ENCODE measurements at regions not wholly inside any gene's neighbourhood (a gene's known extent, or its start where the extent isn't known, plus 50 kb on each side); places are given as distances from the start of the nearest gene placed in this dataset.

DNA sequence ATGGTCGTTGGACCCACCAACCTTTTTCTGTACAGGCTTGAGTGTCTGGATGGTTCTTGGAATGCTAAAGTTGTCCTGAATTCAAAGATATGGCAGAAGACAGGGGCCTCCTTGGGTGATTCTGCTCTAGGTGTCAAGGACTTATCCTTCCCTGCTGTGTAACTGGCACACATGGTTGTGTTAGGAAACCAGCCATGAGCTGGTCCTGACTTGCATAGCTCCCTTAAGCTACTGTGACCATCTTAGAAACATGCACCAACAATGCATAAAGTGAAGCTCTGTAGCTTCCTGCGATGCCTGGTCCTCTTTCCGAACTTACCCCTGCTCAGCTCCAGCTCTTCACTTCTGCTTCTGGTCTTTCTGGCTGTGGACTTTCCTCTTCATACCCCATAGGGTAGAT is 224.6 kb downstream of the TLE4 start:
- Histone ChIP-seq H3K79me2 (no peaks in the 10 kb centered on the region), H3K36me3 (replicated peaks; ENCODE audit: insufficient read depth, low read depth) (no peaks in the 10 kb centered on the region), H3K9me2 (replicated peaks; ENCODE audit: insufficient read depth) (no peaks in the 10 kb centered on the region), H3K27ac (no peak overlapping the region), H3K4me1 (ENCODE audit: insufficient read depth) (peaks cover 8% of the 10 kb centered on the region), H4K20me1 (ENCODE audit: insufficient read depth, poor library complexity, severe bottlenecking) (no peaks in the 10 kb centered on the region), H3K27me3 (no peaks in the 10 kb centered on the region), H2AFZ (no peak overlapping the region), H3K4me2 (no peak overlapping the region), H3K4me3 (no peak overlapping the region), H3K9me3 (ENCODE audit: low read depth) (no peaks in the 10 kb centered on the region)
- no peak for TF ChIP-seq CTCF (IDR thresholded peaks at IDR 0.05; ENCODE audit: poor library complexity)
- no peak for TF ChIP-seq EZH2 (IDR thresholded peaks at IDR 0.05; ENCODE audit: borderline replicate concordance)
- TF ChIP-seq EZH2phosphoT487 (IDR thresholded peaks at IDR 0.05; ENCODE audit: low read depth, severe bottlenecking, unreplicated experiment), result no peak
- no peak for DNase-seq (ENCODE audit: low spot score)
- 93% methylated on average over 3 of the region's 3 CpGs for WGBS (ENCODE audit: low lambda C conversion rate, missing lambda C conversion rate)

- no peaks in the 10 kb centered on the region for H3K9me3 ChIP-seq (ENCODE audit: low read depth)
- DNase-seq (ENCODE audit: low spot score), result no peak
These were observed 216.9 kb downstream of the TLE4 start for GRCh38 chr9:79788662-79789061.

GRCh38 chr9:79781263-79781662 is 209.5 kb downstream of the TLE4 start:
- Histone ChIP-seq H3K9me3 (ENCODE audit: low read depth) (no peaks in the 10 kb centered on the region), H3K36me3 (replicated peaks; ENCODE audit: insufficient read depth, low read depth) (no peaks in the 10 kb centered on the region), H3K4me1 (ENCODE audit: insufficient read depth) (no peaks in the 10 kb centered on the region), H3K79me2 (no peaks in the 10 kb centered on the region), H3K4me2 (no peak overlapping the region), H3K27ac (no peak overlapping the region), H3K9me2 (replicated peaks; ENCODE audit: insufficient read depth) (no peaks in the 10 kb centered on the region), H3K4me3 (no peak overlapping the region), H4K20me1 (ENCODE audit: insufficient read depth, poor library complexity, severe bottlenecking) (no peaks in the 10 kb centered on the region), H3K27me3 (no peaks in the 10 kb centered on the region), H2AFZ (no peak overlapping the region)
- no peak for DNase-seq (ENCODE audit: low spot score)
- WGBS (ENCODE audit: low lambda C conversion rate, missing lambda C conversion rate), result 98% methylated on average over 4 of the region's 4 CpGs
- no peak for TF ChIP-seq CTCF (IDR thresholded peaks at IDR 0.05; ENCODE audit: poor library complexity)
- no peak for TF ChIP-seq EZH2 (IDR thresholded peaks at IDR 0.05; ENCODE audit: borderline replicate concordance)
- TF ChIP-seq EZH2phosphoT487 (IDR thresholded peaks at IDR 0.05; ENCODE audit: low read depth, severe bottlenecking, unreplicated experiment), result no peak

More at GRCh38 chr9:79788662-79789061, 216.9 kb downstream of the TLE4 start:
- H3K4me1 ChIP-seq (ENCODE audit: insufficient read depth), result no peaks in the 10 kb centered on the region
- no peak overlapping the region for H2AFZ ChIP-seq
- H3K9me2 ChIP-seq (replicated peaks; ENCODE audit: insufficient read depth), result no peaks in the 10 kb centered on the region
- H4K20me1 ChIP-seq (ENCODE audit: insufficient read depth, poor library complexity, severe bottlenecking), result no peaks in the 10 kb centered on the region
- H3K79me2 ChIP-seq, result no peaks in the 10 kb centered on the region
- no peak for TF ChIP-seq CTCF (IDR thresholded peaks at IDR 0.05; ENCODE audit: poor library complexity)
- no peak for TF ChIP-seq EZH2phosphoT487 (IDR thresholded peaks at IDR 0.05; ENCODE audit: low read depth, severe bottlenecking, unreplicated experiment)
- no peak for TF ChIP-seq EZH2 (IDR thresholded peaks at IDR 0.05; ENCODE audit: borderline replicate concordance)
- H3K4me3 ChIP-seq, result no peak overlapping the region
- H3K36me3 ChIP-seq (replicated peaks; ENCODE audit: insufficient read depth, low read depth), result no peaks in the 10 kb centered on the region
- no peak overlapping the region for H3K27ac ChIP-seq
- WGBS (ENCODE audit: low lambda C conversion rate, missing lambda C conversion rate), result 88% methylated on average over 1 of the region's 1 CpG
- H3K27me3 ChIP-seq, result no peaks in the 10 kb centered on the region
- H3K4me2 ChIP-seq, result no peak overlapping the region

DNA sequence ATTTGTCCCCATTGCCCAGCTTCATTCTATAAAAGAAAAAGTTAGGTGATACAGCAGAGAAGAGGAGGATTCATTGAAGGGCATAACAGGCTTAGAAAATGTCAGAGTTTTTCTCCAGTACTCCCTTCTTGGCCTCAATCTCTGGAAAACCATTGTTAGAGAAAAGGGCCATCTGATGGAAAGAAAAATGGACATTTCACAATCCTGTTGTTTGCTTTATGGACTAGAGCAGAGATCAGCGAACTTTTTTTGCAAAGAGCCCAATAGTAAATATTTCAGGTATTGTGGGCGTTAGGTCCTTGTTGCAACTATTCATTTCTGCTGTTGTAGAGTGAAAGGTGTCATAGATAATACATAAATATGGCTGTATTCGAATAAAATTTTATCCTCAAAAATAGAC is 208.8 kb downstream of the TLE4 start:
- no peak for DNase-seq (ENCODE audit: low spot score)
- Histone ChIP-seq H2AFZ (no peak overlapping the region), H3K79me2 (no peaks in the 10 kb centered on the region), H3K36me3 (replicated peaks; ENCODE audit: insufficient read depth, low read depth) (no peaks in the 10 kb centered on the region), H4K20me1 (ENCODE audit: insufficient read depth, poor library complexity, severe bottlenecking) (no peaks in the 10 kb centered on the region), H3K9me3 (ENCODE audit: low read depth) (no peaks in the 10 kb centered on the region), H3K4me3 (no peak overlapping the region), H3K4me2 (no peak overlapping the region), H3K4me1 (ENCODE audit: insufficient read depth) (no peaks in the 10 kb centered on the region), H3K27ac (no peak overlapping the region), H3K27me3 (no peaks in the 10 kb centered on the region), H3K9me2 (replicated peaks; ENCODE audit: insufficient read depth) (no peaks in the 10 kb centered on the region)
- WGBS (ENCODE audit: low lambda C conversion rate, missing lambda C conversion rate), result 74% methylated on average over 3 of the region's 3 CpGs
- TF ChIP-seq EZH2phosphoT487 (IDR thresholded peaks at IDR 0.05; ENCODE audit: low read depth, severe bottlenecking, unreplicated experiment) (no peak), EZH2 (IDR thresholded peaks at IDR 0.05; ENCODE audit: borderline replicate concordance) (no peak), CTCF (IDR thresholded peaks at IDR 0.05; ENCODE audit: poor library complexity) (no peak)

Data from hepatocyte (in vitro differentiated cells).